GM23338 (cell line): ENCODE measurements at regions not wholly inside any gene's neighbourhood (a gene's known extent, or its start where the extent isn't known, plus 50 kb on each side); places are given as distances from the start of the nearest gene placed in this dataset.

Experiments
- ATAC-seq: fragments of 200-7000 bp; cut with Tn5 transposase; 3 replicates; pipeline ENCODE4 v1.9.1; 2020
- DNase-seq: peaks from one replicate; pipeline ENCODE4 v3.0.0-alpha.2; 2015; ENCODE audit warnings: low spot score
- H2AFZ ChIP-seq: fragments of 200-600 bp; sonication (generic); 2 replicates; pipeline ENCODE4 v1.8.0; 2016; ENCODE audit warnings: antibody characterized with exemption, mild to moderate bottlenecking, moderate library complexity
- H3F3A ChIP-seq: fragments of 200-600 bp; sonication (generic); replicated peaks from 2 replicates; pipeline ENCODE4 v1.8.0; 2017; ENCODE audit warnings: antibody characterized with exemption, mixed run types, low read depth
- H3K27ac ChIP-seq: fragments of 200-600 bp; sonication (generic); 2 replicates; pipeline ENCODE4 v1.6.1; 2016; ENCODE audit warnings: low read depth
- H3K27me3 ChIP-seq: fragments of 200-600 bp; sonication (generic); 2 replicates; pipeline ENCODE4 v1.8.0; 2016; ENCODE audit warnings: mild to moderate bottlenecking, mixed run types, moderate library complexity; ENCODE audit not compliant: insufficient read depth
- H3K36me3 ChIP-seq: fragments of 200-600 bp; sonication (generic); 2 replicates; pipeline ENCODE4 v1.8.0; 2016; ENCODE audit warnings: mild to moderate bottlenecking; ENCODE audit not compliant: insufficient read depth
- H3K4me1 ChIP-seq: fragments of 200-600 bp; sonication (generic); 2 replicates; pipeline ENCODE4 v1.8.0; 2016; ENCODE audit warnings: mild to moderate bottlenecking, moderate library complexity; ENCODE audit not compliant: insufficient read depth
- H3K4me2 ChIP-seq: fragments of 200-600 bp; sonication (generic); 2 replicates; pipeline ENCODE4 v1.7.1; 2017; ENCODE audit warnings: mixed run types
- H3K4me3 ChIP-seq: fragments of 200-600 bp; sonication (generic); 2 replicates; pipeline ENCODE4 v1.6.1; 2016; ENCODE audit warnings: mixed run types
- H3K79me2 ChIP-seq: fragments of 200-600 bp; sonication (generic); replicated peaks from 2 replicates; pipeline ENCODE4 v1.8.0; 2017; ENCODE audit warnings: mild to moderate bottlenecking; ENCODE audit not compliant: insufficient read depth
- H3K9me2 ChIP-seq: fragments of 200-600 bp; sonication (generic); 2 replicates; pipeline ENCODE4 v1.8.0; 2017; ENCODE audit not compliant: insufficient read depth
- H4K20me1 ChIP-seq: fragments of 200-600 bp; sonication (generic); replicated peaks from 2 replicates; pipeline ENCODE4 v1.8.0; 2017; ENCODE audit warnings: mild to moderate bottlenecking; ENCODE audit not compliant: insufficient read depth
- H3K27ac Mint-ChIP-seq: 2 replicates; pipeline ENCODE4 v1.8.0; 2020; ENCODE audit warnings: inconsistent platforms, mild to moderate bottlenecking, moderate library complexity, mixed read lengths
- H3K27me3 Mint-ChIP-seq: 3 replicates; pipeline ENCODE4 v1.8.0; 2022; ENCODE audit warnings: low read depth, mild to moderate bottlenecking, moderate library complexity, mixed read lengths, inconsistent platforms; ENCODE audit not compliant: insufficient read depth, poor library complexity
- H3K36me3 Mint-ChIP-seq: 3 replicates; pipeline ENCODE4 v1.8.0; 2021; ENCODE audit warnings: low read depth, mild to moderate bottlenecking, inconsistent platforms, moderate library complexity, mixed read lengths
- H3K4me1 Mint-ChIP-seq: 3 replicates; pipeline ENCODE4 v1.8.0; 2020; ENCODE audit warnings: mild to moderate bottlenecking, inconsistent platforms, mixed read lengths
- H3K4me3 Mint-ChIP-seq: 3 replicates; pipeline ENCODE4 v1.8.0; 2021; ENCODE audit warnings: moderate library complexity, mild to moderate bottlenecking, inconsistent platforms, mixed read lengths
- H3K9me3 Mint-ChIP-seq: 3 replicates; pipeline ENCODE4 v1.8.0; 2020; ENCODE audit warnings: moderate library complexity, mild to moderate bottlenecking, inconsistent platforms, mixed read lengths
- ETS1 ChIP-seq: IDR thresholded peaks from 2 replicates; pipeline ENCODE4 v1.6.1; 2016; ENCODE audit warnings: antibody characterized with exemption
- POLR2AphosphoS5 ChIP-seq: IDR thresholded peaks from 2 replicates; pipeline ENCODE4 v1.6.1; 2016; ENCODE audit warnings: antibody characterized with exemption, low read depth
- STAT1 ChIP-seq: IDR thresholded peaks from one replicate; pipeline ENCODE4 v1.6.1; 2016; ENCODE audit warnings: antibody characterized with exemption; ENCODE audit not compliant: unreplicated experiment
- ZNF114 ChIP-seq: fragments of 250-450 bp; sonication (Bioruptor Pico); IDR thresholded peaks from 2 replicates; pipeline ENCODE4 v1.5.0; 2020; ENCODE audit warnings: mild to moderate bottlenecking, moderate library complexity
- ZNF331 ChIP-seq: fragments of 250-450 bp; sonication (Bioruptor Pico); IDR thresholded peaks from 2 replicates; pipeline ENCODE4 v1.5.0; 2020; ENCODE audit warnings: low read depth, mild to moderate bottlenecking, moderate library complexity
- TF ChIP-seq, protein P1 (sequence below): fragments of 250-450 bp; sonication (Bioruptor Pico); IDR thresholded peaks from 2 replicates; pipeline ENCODE4 v1.5.0; 2020; ENCODE audit warnings: mild to moderate bottlenecking, moderate library complexity

DNA sequence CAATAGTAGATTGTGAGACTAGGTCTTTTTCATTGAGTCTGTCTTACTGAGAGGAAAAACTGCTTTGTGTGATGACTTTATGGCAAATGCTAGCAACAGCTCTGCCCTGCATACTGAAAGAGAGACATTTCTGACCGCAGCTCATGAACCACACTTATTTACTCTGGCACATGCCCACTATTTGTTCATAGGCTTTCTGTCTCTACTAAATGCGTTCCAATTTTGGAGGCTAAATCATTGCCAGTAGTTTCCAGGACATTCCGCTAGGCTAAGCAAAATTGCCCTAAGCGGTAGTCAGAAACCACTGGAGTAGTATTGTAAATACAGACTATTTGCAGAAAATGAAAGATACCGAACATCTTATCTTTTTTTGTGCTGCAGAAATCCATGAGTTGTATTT lies 55.6 kb upstream of the DLX6 start (continued):
- TF ChIP-seq, protein P1, sequence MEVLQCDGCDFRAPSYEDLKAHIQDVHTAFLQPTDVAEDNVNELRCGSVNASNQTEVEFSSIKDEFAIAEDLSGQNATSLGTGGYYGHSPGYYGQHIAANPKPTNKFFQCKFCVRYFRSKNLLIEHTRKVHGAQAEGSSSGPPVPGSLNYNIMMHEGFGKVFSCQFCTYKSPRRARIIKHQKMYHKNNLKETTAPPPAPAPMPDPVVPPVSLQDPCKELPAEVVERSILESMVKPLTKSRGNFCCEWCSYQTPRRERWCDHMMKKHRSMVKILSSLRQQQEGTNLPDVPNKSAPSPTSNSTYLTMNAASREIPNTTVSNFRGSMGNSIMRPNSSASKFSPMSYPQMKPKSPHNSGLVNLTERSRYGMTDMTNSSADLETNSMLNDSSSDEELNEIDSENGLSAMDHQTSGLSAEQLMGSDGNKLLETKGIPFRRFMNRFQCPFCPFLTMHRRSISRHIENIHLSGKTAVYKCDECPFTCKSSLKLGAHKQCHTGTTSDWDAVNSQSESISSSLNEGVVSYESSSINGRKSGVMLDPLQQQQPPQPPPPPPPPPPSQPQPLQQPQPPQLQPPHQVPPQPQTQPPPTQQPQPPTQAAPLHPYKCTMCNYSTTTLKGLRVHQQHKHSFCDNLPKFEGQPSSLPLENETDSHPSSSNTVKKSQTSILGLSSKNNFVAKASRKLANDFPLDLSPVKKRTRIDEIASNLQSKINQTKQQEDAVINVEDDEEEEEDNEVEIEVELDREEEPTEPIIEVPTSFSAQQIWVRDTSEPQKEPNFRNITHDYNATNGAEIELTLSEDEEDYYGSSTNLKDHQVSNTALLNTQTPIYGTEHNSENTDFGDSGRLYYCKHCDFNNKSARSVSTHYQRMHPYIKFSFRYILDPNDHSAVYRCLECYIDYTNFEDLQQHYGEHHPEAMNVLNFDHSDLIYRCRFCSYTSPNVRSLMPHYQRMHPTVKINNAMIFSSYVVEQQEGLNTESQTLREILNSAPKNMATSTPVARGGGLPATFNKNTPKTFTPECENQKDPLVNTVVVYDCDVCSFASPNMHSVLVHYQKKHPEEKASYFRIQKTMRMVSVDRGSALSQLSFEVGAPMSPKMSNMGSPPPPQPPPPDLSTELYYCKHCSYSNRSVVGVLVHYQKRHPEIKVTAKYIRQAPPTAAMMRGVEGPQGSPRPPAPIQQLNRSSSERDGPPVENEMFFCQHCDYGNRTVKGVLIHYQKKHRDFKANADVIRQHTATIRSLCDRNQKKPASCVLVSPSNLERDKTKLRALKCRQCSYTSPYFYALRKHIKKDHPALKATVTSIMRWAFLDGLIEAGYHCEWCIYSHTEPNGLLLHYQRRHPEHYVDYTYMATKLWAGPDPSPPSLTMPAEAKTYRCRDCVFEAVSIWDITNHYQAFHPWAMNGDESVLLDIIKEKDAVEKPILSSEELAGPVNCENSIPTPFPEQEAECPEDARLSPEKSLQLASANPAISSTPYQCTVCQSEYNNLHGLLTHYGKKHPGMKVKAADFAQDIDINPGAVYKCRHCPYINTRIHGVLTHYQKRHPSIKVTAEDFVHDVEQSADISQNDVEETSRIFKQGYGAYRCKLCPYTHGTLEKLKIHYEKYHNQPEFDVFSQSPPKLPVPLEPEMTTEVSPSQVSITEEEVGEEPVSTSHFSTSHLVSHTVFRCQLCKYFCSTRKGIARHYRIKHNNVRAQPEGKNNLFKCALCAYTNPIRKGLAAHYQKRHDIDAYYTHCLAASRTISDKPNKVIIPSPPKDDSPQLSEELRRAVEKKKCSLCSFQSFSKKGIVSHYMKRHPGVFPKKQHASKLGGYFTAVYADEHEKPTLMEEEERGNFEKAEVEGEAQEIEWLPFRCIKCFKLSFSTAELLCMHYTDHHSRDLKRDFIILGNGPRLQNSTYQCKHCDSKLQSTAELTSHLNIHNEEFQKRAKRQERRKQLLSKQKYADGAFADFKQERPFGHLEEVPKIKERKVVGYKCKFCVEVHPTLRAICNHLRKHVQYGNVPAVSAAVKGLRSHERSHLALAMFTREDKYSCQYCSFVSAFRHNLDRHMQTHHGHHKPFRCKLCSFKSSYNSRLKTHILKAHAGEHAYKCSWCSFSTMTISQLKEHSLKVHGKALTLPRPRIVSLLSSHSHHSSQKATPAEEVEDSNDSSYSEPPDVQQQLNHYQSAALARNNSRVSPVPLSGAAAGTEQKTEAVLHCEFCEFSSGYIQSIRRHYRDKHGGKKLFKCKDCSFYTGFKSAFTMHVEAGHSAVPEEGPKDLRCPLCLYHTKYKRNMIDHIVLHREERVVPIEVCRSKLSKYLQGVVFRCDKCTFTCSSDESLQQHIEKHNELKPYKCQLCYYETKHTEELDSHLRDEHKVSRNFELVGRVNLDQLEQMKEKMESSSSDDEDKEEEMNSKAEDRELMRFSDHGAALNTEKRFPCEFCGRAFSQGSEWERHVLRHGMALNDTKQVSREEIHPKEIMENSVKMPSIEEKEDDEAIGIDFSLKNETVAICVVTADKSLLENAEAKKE (CRISPR knock-in tag): no peak
- TF ChIP-seq ZNF331 (CRISPR knock-in tag): no peak
- no peak for TF ChIP-seq STAT1

GRCh38 chr7:96952974-96953391 lies 52.4 kb upstream of the DLX6 start:
- Mint-ChIP-seq H3K27me3 (no peaks in the 10 kb centered on the region), H3K4me3 (no peak overlapping the region)
- H3K4me2 ChIP-seq: no peak overlapping the region
- TF ChIP-seq POLR2AphosphoS5 (no peak), ETS1 (no peak), ZNF114 (CRISPR knock-in tag) (no peak)
- TF ChIP-seq, protein P1 (CRISPR knock-in tag): no peak

More at GRCh38 chr7:96952974-96953391, 52.4 kb upstream of the DLX6 start:
- ATAC-seq: no peak
- H3K4me1 Mint-ChIP-seq: no peaks in the 10 kb centered on the region
- H2AFZ ChIP-seq: no peak overlapping the region
- H3K36me3 ChIP-seq: no peaks in the 10 kb centered on the region
- peak; percentile 2 for DNase-seq
- no peaks in the 10 kb centered on the region for H3K36me3 Mint-ChIP-seq
- H3K4me3 ChIP-seq: no peak overlapping the region
- no peak overlapping the region for H3K27ac ChIP-seq
- no peaks in the 10 kb centered on the region for H3K27me3 ChIP-seq
- H3K4me1 ChIP-seq: no peaks in the 10 kb centered on the region
- no peaks in the 10 kb centered on the region for H3K79me2 ChIP-seq
- no peaks in the 10 kb centered on the region for H3K9me3 Mint-ChIP-seq
- no peak overlapping the region for H3K27ac Mint-ChIP-seq
- H3K9me2 ChIP-seq: no peaks in the 10 kb centered on the region
- H3F3A ChIP-seq: no peaks in the 10 kb centered on the region
- no peaks in the 10 kb centered on the region for H4K20me1 ChIP-seq
